H1 (cell line): ENCODE measurements at regions not wholly inside any gene's neighbourhood (a gene's known extent, or its start where the extent isn't known, plus 50 kb on each side); places are given as distances from the start of the nearest gene placed in this dataset.

ENCODE experiments used
- JUND ChIP-seq: IDR thresholded peaks from 2 replicates; pipeline ENCODE4 v1.6.1; 2011; ENCODE audit warnings: mild to moderate bottlenecking, improper control_type of control experiment, low read length
- RXRA ChIP-seq: IDR thresholded peaks from 2 replicates; pipeline ENCODE4 v1.6.1; 2011; ENCODE audit warnings: low read depth, mild to moderate bottlenecking, low read length, moderate library complexity; ENCODE audit not compliant: insufficient read depth
- SP1 ChIP-seq: IDR thresholded peaks from 2 replicates; pipeline ENCODE4 v1.6.1; 2011; ENCODE audit warnings: low read depth, low read length
- SP2 ChIP-seq: IDR thresholded peaks from 2 replicates; pipeline ENCODE4 v1.6.1; 2012; ENCODE audit warnings: mild to moderate bottlenecking, low read length, inconsistent platforms

GRCh38 chr11:127199306-127199801 is 198.8 kb upstream of the KIRREL3 start (continued):
- no peak for TF ChIP-seq JUND
- no peak for TF ChIP-seq SP2
- no peak for TF ChIP-seq SP1
- TF ChIP-seq RXRA, result no peak
